Renal cortex interstitium (tissue), 11 donors: ENCODE measurements at regions not wholly inside any gene's neighbourhood (a gene's known extent, or its start where the extent isn't known, plus 50 kb on each side); places are given as distances from the start of the nearest gene placed in this dataset.

Experiments used
- DNase-seq, 11 donors: peaks; one replicate each; pipeline ENCODE4 v3.0.0-alpha.2; 2013; ENCODE audit warnings: low read depth in 9 of 11, low spot score in 4 of 11; ENCODE audit errors: extremely low read depth in 1 of 11

DNA sequence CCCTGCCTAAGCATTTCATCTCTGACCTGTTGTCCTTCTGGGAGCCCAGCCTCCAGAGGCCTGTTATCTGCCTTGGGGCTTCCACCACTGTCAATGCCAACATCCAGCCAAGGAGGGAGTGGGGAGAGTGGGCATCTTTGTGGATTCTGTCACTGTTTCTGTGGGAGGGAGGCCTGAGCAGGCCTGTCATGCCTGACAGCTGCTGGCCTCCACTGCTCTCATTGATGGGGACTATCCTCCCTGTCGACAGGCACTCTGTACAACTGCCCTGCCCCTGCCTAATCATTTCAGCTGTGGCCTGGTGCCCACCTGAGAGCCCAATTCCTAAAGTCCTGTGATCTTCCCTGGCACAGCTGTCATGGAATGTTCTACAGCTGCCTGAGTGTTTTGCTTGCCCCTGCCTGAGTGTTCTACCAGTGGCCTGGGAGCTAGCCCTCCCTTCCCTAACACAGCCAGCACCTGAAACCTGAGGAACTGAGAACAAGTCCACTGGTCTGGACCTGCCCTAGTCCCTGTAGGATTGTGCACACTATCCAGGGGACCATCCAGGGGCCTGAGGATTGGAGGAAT lies 145.3 kb downstream of the FAM83B start:
- DNase-seq: no peak

DNA sequence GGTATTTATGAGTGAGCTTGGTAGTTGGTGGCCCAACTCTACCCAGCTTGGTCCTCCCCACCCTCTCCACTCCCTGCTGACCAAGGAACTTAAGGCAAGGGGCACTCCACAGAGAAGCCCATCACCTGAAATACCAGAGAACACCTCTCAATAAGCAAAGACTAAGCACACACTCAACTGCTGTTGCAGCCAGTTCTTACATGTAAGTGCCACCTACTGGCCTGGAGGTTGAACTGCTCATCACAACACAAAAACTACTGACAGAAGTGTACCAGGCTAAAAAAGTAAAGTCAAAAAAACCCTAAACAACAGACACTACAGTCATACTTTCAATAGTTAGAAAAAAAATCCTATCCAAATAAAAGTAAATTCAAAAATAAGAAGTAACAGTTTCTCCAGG lies 146.2 kb downstream of the FAM83B start:
- DNase-seq: no peak

DNA sequence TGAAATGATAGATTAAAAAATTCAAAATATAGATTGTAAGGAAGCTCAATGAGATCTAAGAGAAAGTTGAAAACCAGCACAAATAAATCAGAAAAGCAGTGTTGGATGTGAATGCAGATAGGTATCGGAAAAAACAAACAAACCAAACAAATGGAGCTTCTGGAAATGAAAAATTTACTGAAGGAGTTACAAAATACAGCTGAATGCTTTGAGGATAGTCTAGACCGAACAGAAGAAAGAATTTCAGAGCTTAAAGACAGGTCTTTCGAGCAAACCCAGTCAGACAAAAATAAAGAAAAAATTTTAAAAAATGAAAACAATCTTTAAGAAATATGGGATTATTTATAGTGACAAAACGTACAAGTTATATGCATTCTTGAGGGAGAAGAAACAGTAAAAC lies 146.7 kb downstream of the FAM83B start:
- no peak for DNase-seq

DNA sequence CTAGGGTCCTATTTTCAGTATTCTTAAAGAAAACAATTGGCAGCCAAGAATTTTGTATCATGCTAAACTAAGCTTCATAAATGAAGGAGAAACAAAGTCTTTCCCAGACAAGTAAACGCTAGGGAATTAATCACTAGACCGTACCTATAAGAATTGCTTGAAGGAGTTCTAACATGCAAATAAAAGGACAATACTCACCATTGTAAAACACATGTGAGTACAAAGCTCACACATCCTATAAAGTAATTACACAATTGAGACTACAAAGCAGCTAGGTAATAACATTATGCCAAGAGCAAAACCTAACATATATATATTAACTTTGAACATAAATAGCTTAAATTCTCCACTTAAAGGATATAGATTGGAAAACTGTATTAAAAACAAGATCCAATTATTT lies 147.4 kb downstream of the FAM83B start:
- DNase-seq: no peak

DNA sequence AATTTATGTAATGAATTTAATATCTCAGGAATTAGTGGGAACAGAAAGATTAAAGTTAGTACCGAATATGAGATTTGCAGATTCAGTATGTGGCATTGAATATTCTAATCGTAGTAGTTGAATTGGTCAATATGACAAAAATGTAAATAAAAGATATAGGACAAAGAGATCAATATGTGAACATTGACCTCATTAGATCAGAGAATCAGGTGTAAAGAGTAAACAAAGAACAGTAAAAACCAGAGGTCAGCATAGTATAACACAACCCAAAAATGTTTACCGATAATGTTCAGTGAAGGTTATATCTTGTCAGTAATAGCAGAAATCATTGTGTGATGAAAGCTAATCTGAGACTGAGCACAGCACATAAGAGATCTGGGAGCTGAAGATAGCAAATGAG lies 152.0 kb downstream of the FAM83B start:
- no peak for DNase-seq

DNA sequence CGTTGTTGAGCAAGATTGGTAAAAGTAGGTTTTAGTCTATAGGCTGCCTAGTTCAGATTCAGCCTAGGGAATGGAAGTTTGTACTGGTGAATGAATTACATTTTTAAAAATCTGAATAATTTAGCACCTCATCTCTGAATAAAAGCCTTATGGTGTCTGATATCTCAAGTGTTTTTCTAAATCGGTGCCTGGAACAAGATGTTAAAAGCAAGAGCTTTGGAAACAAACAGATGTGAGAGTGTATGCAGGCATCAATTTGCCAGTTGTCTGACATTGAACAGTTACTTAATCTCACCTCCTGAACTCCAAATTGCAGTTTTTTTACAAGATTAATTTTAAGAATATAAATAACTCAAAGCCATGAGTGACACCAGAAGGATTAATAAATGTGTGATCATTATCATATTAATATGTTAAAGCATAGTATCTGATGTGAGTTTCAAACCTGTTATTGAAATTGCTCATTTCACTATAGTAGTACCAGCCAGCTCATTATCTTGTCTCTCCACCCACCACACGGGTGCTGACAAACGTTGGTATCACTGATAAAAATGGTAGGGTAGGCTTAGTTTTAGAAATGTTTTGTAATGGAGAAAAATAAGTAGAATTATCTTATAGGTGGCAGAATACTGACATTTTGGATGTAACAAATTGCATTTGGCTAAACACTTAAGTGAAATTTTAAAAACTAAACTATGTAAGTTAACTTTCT lies 157.3 kb downstream of the FAM83B start:
- no peak for DNase-seq

DNA sequence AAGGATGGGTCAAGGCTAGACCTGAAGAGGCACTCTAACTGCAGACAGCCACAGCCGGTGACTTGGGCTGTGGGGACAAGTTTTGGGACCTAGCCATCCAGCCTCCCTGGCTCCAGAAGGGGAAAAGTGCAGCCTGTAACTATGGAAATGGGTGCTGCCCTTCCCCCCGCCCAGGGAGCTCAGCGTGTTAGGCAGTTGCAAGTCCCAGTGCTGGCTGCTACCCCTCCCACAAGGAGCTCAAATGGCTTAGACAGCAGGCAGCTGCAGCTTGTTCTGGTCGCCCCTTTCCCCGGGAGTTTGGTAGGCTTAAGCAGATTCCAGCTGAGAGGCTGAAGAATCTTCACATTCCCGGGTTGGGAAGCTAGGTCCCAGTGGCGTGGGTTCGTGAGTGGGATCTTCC lies 162.6 kb downstream of the FAM83B start:
- no peak for DNase-seq

DNA sequence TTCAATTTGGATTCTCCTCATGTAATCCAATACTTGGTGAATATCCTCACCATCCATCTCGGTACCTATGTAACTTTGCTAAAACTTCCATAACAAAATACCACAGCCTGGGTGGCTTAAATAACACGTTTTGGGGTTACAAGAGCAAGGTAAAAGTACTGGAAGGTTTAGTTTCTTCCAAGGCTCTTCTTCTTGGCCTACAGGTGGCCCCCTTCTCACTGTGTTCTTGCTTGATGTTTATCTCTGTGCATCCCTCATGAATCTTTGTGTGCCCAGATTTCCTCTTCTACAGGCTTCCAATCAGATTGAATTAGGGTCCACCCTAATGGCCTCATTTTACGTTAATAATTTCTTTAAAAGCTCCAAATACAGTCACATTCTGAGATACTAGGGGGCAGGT lies 163.3 kb upstream of the HCRTR2 start:
- no peak for DNase-seq

DNA sequence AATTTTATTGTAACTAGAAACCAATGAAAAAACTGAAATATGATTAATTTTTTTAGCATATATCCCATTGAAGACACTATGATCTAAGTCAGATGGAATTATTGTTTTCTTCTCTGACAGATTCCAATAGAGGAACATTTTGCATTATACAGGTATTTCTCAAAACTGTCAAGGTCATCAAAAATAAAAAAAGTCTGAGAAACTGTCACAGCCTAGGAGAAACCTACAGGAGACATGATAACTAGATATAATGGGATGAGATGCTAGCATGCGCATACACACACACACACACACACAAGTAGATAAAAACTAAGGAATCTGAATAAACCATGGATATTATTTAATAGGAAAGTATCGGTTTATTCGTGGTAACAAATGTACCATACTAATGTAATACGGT lies 161.9 kb upstream of the HCRTR2 start:
- no peak for DNase-seq

DNA sequence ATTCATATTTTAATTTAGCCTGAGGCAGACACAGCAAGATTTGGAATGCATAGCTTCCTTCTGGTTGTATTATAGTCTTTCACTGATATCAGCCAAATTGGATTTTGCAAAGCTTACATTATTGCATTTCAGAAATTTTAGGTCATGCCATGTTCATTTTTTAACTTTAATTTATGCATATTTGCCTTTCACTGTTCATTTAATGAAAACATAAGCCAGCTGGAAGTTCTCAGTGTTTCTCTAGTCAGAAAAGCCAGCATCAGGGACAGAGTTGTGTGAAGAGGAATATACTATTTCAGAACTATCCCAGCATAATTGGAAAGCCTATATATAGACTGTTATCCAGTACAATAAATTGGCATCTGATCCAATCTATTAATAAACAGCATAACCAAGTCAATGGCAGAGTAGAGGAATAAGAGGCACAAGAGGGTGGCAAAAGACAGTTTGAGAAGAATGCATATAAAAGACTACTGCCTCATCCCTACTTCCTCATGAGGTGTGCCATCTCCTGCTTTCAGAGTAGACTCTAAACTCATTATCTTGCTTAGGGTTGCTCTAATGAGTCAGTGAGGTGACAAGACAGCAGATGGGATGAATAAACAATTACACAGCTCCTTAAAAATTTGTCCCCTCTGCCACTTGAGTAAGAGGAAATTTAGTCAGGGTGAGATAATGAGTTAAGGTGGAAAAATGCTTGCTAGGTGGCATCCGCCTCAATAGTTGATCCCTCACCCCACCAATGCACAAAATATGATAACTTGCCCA lies 159.8 kb upstream of the HCRTR2 start:
- DNase-seq: peak in 5 of 11 donors; percentile 2 to 18 (median 9)

DNA sequence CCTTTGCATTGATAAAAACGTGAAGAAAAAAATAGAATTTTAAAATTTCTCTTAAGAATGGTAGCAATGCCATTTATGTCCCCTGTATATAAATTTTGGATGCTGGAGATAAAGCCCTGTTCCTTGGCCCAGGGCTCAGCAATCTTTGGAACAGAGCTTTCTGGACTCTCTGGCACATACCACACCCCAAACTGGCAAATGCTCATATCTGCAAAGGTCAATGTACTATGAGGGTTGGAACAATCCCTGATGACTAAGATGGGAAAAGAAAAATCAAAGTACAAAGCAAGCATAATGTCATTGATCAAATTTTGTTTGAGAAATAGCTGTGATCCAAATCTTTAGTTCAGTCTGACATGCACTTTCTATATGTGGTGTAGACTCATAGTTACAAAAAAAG lies 158.1 kb upstream of the HCRTR2 start:
- DNase-seq: no peak

DNA sequence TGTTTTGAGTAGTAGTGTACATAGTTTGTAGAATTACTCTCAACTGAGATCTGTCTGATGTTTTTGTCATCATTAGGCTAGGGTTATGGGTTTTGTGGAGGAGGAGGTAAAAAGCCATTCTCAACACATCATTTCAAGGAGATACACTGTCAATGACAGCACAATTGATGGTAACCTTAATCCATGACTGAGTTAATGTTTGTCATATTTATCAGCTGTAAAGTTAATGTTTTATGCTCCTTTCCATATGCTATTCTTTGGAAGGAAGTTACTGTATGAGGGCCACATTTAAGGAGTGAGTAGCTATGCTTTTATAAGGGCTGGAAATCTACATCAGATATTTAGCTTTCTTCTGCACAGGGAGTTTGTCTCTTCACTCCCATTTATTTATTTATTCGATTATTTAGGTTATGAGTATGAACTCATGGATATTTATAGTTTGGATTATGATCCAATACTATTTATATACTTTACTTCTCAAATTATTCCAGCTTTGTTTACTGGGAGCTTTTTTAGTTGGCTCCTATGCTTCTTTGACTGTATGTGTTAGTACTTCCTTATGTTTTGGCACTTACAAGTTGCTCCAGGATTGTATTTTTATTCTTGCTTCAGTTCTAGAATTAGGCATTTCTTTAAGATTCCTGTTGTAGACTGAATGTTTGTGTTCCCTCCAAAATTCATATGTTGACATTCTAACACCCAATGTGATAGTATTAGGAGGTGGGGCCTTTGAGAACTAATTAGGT lies 156.6 kb upstream of the HCRTR2 start:
- no peak for DNase-seq

DNA sequence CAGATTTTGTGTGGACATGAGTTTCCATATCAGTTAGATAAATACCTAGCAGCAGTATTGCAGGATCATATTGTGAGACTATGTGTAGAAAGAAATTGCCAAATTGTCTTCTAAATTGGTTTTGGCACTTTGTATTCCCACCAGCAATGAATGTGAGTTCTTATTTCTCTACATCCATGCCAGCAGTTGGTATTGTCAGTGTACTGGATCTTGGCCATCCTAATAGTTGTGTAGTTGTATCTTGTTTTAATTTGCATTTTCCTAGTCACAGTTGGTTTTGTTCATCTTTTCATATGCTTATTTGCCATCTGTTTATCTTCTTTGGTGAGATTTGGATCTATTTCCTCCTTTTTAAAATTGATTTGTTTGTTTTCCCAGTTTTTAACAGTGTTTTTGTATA lies 154.7 kb upstream of the HCRTR2 start:
- no peak for DNase-seq

DNA sequence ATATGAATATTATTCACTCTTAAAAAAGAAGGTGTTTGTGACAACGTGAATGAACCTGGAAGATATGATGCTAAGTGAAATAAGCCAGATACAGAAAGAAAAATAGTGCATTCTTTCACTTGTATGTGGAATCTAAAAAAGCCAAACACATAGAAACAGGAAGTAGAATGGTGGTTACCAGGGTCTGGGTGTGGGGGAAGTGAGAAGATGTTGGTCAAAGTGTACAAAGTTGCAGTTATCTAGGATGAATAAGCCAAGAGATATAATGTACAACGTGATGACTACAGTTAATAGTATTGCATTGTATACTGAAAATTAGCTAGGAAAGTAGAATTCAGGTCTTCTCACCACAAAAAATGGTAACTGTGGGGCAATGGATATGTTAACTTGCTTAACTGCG lies 151.1 kb upstream of the HCRTR2 start:
- DNase-seq: no peak

DNA sequence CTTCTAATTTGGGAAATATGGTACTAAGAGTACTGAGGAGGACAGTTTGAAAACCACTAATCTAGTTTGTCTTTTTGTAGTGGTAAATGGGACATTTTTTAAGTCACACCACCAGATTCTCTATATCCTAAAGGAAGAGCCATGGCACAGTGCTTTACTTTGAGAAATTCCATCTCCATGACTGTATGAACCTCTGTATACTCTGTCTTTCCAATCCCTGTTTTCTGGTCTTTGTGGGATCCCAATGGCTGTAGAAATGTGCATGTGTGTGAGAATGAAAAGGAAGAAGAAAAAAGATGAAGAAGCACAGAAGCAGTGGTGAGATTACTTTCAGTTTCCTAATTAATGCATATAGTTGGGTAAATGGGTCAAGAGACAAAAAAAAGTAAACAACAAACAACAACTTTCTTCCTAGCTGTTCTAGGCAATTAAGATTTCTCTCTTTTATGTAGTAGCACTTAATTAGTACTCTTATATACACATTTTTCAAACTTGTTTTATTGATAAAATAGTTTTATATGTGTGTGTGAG lies 141.2 kb upstream of the HCRTR2 start:
- DNase-seq: no peak

DNA sequence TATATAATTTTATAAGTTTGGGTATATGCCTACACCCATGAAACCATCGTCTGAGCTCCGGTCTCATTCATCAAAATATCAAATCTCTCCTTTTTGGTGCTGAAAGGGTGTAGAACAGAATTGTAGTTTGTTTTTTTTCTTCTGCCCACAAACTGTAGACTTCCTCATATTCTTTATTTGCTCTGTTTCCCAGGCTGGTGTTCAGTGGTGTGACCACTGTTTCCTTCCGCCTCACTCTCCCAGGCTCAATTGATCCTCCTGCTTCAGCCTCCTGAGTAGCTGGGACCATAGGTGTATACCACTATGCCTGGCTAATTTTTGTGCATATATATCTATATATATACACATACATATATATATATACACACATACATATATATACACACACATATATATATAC lies 139.6 kb upstream of the HCRTR2 start:
- no peak for DNase-seq

DNA sequence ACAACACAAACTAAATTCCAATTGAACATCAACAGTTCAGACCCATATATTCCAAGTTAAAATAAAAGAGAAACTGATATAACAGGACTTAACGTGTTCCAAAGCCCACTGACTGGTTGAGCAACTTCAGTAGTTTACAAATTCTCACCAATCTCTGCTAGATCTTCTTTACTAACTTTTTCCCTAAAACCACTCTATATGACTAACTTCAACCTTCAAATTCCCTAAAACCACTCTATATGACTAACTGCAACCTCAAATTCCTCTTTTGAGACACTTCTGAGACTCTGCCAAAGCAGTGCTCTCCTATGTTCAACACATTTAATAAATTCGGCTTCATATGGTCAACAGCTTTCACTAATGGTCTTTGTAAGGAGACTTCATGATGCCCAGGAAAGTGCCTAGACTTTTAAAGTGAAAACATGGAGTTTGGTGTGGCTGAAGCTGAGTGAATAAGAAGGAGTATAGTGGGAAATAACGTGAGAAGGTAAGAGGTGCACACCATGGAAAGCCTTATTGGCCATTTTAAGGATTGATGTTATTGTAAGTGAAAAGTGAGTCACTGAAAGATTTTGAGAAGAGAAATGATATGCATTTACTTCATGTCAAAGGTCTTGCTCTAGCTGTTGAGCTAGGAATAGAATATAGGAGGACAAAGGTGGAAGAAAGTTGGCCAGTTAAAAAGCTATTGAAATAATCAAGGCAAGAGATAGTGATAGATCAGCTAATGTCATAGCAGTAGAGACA lies 134.0 kb upstream of the HCRTR2 start:
- no peak for DNase-seq

DNA sequence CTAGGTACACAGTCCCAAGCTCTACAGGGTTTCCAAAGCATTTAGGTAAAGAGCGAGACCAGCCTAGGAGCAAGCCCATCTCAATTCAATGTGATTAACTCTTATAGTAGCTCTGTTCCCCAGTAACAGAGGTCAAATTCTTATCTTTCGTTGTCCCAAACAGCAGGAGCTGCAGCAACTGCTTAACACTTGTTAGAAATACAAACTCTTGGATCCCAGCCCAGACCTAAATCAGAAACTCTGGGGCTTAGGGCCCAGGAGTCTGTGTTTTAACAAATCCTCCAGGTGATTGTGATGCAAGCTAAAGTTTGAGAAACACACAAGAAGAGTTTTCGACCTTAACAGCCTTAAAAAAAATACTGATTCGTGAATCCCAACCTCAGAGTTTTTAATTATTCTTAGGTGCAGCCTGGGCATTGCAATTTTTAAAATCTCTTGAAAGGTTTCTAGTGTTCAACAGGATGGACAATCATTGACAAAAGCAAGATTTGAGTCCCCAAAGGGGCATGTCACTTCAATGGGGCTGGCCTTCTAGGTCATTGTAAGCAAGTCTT lies 127.4 kb upstream of the HCRTR2 start:
- DNase-seq: no peak
